ENCODE measurements at regions not wholly inside any gene's neighbourhood (a gene's known extent, or its start where the extent isn't known, plus 50 kb on each side); places are given as distances from the start of the nearest gene placed in this dataset.

DNA sequence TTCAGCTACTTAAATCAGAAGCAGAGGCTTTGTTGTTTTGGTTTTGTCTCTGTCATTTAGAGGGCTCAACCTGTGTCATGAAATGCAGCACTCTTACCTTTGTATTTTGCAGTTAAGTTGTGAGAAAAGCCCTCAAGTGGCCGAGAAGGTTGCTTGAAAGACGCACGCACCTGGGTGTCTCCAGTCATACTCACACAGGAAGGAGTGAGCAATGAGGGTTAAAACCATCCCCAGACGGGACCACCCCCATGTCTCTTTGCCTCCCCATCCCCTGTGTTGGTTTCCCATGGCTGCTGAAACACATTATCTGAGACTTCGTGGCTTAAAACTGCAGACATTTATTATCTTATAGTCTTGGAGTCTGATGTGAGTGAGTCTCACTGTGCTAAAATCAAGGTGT lies 376.1 kb upstream of the CFAP20DC start:
- intact Hi-C loops (cut with DNase I) = no loop called here
- H3K36me3 ChIP-seq = no peaks in the 10 kb centered on the region
- TF ChIP-seq POLR2A (IDR thresholded peaks at IDR 0.05) = no peak
- TF ChIP-seq EP300 (IDR thresholded peaks at IDR 0.05) = no peak
- TF ChIP-seq, protein P1, sequence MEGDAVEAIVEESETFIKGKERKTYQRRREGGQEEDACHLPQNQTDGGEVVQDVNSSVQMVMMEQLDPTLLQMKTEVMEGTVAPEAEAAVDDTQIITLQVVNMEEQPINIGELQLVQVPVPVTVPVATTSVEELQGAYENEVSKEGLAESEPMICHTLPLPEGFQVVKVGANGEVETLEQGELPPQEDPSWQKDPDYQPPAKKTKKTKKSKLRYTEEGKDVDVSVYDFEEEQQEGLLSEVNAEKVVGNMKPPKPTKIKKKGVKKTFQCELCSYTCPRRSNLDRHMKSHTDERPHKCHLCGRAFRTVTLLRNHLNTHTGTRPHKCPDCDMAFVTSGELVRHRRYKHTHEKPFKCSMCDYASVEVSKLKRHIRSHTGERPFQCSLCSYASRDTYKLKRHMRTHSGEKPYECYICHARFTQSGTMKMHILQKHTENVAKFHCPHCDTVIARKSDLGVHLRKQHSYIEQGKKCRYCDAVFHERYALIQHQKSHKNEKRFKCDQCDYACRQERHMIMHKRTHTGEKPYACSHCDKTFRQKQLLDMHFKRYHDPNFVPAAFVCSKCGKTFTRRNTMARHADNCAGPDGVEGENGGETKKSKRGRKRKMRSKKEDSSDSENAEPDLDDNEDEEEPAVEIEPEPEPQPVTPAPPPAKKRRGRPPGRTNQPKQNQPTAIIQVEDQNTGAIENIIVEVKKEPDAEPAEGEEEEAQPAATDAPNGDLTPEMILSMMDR (IDR thresholded peaks at IDR 0.05) = no peak
- H3K9me3 ChIP-seq = no peaks in the 10 kb centered on the region
- no peak overlapping the region for H3K27ac ChIP-seq
- H3K4me3 ChIP-seq = no peak overlapping the region
- 73 to 81% (median 79%) methylated on average over 5 of the region's 5 CpGs for WGBS, 3 donors
- DNase-seq = no peak
- H3K27me3 ChIP-seq = no peaks in the 10 kb centered on the region
- H3K4me1 ChIP-seq (ENCODE audit: insufficient read depth) = no peaks in the 10 kb centered on the region

DNA sequence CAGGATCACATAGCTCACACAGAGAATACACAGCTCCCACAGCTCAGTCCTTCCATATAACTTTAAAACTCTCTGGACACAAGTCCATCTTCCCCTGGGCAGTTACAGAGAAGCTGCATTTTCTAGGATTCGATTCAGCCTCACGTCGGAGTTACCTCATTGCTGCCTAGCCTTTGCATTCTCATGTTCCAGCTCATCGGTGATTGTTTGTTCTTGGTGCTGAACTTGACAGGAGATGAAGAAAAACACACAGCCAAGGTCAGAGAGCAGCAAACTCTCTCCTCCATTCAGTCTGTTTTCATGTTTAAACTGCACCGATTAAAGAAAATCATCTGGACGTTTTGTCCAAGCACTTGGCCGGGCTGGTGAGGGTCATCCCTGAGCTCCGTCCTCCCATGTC lies 375.5 kb upstream of the CFAP20DC start:
- H3K27me3 ChIP-seq = no peaks in the 10 kb centered on the region
- TF ChIP-seq POLR2A (IDR thresholded peaks at IDR 0.05) (no peak), EP300 (IDR thresholded peaks at IDR 0.05) (no peak)
- TF ChIP-seq, protein P1 (IDR thresholded peaks at IDR 0.05) = no peak
- WGBS, 3 donors = 4 to 9% (median 9%) methylated on average over 8 of the region's 8 CpGs
- H3K36me3 ChIP-seq = no peaks in the 10 kb centered on the region
- no peaks in the 10 kb centered on the region for H3K9me3 ChIP-seq
- intact Hi-C loops (cut with DNase I) = no loop called here
- no peak overlapping the region for H3K4me3 ChIP-seq
- H3K27ac ChIP-seq = no peak overlapping the region
- DNase-seq = peak in 2 of 5 donors; percentile 21 to 47
- no peaks in the 10 kb centered on the region for H3K4me1 ChIP-seq (ENCODE audit: insufficient read depth)

DNA sequence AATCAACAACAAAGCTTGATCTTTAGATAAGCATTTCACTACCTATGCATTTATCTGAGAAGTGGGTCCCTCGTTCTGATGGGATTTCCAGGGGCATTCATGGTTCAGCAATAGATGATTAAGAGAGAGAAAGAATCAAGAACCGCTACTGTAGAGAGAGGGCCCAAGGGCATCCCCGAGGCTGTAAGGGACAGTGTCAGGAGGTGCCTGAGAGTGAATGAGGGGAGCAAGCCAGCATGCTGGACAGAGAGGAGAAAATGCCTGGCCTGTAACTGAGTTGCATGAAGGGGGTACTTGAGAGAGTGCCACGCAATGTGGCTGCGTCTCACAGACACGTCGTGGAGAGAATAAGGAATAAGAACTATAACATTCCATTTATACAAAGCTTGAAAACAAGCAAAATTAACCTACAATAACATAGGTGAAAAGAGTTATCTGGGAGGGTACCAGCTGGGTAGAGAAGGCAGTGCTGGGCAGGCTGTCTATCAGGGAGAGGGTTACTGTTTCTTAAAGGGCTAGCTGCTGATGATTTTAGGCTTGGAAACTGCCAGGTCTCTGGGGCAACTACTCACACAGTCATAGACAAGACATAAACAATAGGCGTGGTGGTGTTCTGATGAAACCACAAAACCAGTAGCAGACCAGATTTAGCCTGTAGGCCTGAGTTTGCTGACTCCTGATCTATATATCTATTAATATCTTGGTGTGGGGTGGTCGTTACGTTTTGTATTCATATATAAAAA lies 374.6 kb upstream of the CFAP20DC start:
- Histone ChIP-seq H3K27me3 (no peaks in the 10 kb centered on the region), H3K27ac (no peak overlapping the region), H3K4me1 (ENCODE audit: insufficient read depth) (no peaks in the 10 kb centered on the region), H3K4me3 (no peak overlapping the region), H3K36me3 (no peaks in the 10 kb centered on the region), H3K9me3 (no peaks in the 10 kb centered on the region)
- no peak for TF ChIP-seq EP300 (IDR thresholded peaks at IDR 0.05)
- TF ChIP-seq, protein P1 (IDR thresholded peaks at IDR 0.05) = no peak
- no peak for TF ChIP-seq POLR2A (IDR thresholded peaks at IDR 0.05)
- no peak for DNase-seq
- WGBS, 3 donors = 82 to 85% (median 84%) methylated on average over 10 of the region's 10 CpGs
- intact Hi-C loops (cut with DNase I) = no loop called here

DNA sequence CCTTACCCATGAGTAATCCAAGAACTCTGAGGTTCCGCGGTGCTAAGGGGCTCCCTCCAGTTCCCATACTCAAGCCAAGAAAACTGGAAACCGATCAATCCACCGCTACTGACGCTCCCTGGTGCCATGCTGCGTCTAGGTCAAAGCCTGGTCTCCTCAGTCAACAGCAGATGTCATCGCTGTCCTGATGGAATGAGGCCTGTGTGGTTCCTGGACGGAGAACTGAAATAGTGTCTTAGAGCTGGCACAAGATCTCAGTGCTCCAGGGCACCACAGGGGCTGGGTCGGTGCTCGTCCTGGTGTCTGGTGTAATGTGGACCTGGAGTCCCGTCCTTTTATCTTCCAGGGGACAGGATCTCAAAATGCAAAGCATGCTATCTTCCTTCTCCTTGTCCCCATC lies 373.9 kb upstream of the CFAP20DC start:
- no peaks in the 10 kb centered on the region for H3K9me3 ChIP-seq
- intact Hi-C loops (cut with DNase I) = no loop called here
- H3K36me3 ChIP-seq = no peaks in the 10 kb centered on the region
- no peak for TF ChIP-seq POLR2A (IDR thresholded peaks at IDR 0.05)
- TF ChIP-seq EP300 (IDR thresholded peaks at IDR 0.05) = no peak
- TF ChIP-seq, protein P1 (IDR thresholded peaks at IDR 0.05) = no peak
- H3K4me1 ChIP-seq (ENCODE audit: insufficient read depth) = no peaks in the 10 kb centered on the region
- WGBS, 3 donors = 80 to 91% (median 81%) methylated on average over 9 to 11 of the region's 11 CpGs
- no peak overlapping the region for H3K27ac ChIP-seq
- H3K27me3 ChIP-seq = no peaks in the 10 kb centered on the region
- DNase-seq = no peak
- H3K4me3 ChIP-seq = no peak overlapping the region
